T-helper 2 cell (primary cell): ENCODE measurements at regions not wholly inside any gene's neighbourhood (a gene's known extent, or its start where the extent isn't known, plus 50 kb on each side); places are given as distances from the start of the nearest gene placed in this dataset.
A peak's percentile ranks its signal among the peaks of the same experiment; 100 is the strongest.
"Not testable (repeated sequence)": the region's sequence is repeated elsewhere in the genome, so short reads cannot be mapped to it uniquely, and the experiment has no call there.

Experiments
- DNase-seq, 5 experiments: peaks; one replicate each; pipeline versions ENCODE4 v3.0.0 to v3.0.0-alpha.2; 2012 to 2022

DNA sequence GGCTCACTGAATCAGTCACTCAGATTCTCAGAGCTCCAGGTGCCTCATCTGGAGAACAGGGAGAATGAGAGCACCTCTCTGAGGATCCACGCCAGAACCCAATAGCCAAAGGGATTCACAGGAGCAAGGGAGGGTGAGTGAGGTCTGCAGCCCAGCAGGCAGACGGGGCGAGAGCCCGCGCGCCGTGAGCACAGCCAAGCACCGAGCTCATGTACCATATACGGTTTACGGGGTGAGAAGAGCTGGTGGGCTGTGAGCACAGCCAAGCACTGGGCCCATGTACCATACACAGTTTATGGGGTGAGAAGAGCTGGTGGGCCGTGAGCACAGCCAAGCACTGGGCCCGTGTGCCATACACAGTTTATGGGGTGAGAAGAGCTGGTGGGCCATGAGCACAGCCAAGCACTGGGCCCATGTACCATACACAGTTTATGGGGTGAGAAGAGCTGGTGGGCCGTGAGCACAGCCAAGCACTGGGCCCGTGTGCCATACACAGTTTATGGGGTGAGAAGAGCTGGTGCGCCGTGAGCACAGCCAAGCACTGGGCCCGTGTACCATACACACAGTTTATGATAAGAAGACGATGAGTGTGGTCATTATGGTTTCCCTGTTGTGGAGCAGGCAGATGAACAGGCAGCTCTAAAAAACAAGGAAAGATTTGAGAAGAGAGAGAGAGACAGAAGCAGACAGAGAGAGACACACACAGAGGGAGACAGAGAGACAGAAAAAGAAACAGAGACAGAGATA is 125.7 kb upstream of the ANO1 start:
- DNase-seq: not testable (repeated sequence)

DNA sequence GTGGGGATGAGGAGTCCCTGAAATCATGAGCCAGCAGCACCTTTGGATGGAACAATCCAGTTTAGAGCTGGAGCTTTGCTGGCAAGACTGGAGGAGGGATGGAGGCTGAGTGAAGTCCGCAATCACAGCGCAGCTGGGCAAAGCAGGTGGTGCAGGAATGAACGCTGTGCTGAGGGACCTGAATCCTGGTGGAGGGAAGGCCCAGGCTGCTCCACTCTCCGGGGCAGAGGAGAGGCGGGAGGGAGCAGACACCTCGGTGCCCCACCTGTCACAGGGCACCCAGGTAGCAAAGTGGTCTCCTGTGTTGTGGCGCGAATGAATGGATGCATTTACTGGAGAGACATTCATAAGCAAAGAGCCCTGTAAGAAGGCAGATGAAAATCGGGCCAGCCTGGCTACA is 124.8 kb upstream of the ANO1 start:
- DNase-seq: no peak

DNA sequence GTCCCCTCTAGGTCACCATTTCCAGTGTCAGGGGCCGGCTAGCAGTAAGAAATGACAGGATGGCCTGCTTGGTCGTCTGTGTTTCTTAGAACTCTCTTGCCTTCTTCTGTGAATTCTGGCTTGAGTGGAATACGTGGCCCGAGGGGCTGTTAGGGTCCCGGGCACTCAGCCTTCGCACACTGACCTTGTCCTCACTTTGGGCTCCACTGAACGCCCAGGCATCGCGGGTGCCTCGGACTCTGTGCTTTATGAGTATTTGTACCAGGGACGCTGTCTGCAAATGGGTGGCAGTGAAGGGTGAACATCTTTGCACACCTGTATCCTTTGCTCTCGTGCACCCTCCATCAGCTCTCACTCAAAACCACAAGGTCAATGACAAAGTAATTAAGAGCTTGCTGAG is 123.4 kb upstream of the ANO1 start:
- DNase-seq: no peak

DNA sequence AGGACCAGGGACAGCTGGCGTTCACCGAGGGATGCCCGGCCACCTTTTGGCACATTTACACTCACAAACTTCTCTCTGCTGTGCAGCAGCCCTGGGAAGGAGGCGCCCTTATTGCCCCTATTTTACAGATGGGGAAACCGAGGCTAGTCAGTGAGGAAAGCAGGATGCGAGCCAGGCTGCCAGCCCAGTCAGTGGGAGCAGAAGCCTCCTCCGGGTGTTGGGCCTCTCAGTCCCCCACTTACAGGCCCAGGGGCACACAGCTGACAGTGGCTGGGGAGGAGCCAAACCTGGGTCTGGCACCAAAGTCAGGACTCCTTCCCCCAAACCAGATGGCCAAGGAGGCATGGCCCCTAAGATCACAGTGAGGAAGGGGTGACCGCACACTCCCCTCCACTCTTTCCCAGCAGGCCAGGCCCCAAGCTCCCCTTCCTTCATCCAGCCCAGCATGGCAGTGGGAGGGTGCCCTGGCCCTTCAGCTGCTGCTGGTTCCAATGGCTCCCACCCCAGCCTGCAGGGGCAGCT is 121.4 kb upstream of the ANO1 start:
- DNase-seq: no peak

DNA sequence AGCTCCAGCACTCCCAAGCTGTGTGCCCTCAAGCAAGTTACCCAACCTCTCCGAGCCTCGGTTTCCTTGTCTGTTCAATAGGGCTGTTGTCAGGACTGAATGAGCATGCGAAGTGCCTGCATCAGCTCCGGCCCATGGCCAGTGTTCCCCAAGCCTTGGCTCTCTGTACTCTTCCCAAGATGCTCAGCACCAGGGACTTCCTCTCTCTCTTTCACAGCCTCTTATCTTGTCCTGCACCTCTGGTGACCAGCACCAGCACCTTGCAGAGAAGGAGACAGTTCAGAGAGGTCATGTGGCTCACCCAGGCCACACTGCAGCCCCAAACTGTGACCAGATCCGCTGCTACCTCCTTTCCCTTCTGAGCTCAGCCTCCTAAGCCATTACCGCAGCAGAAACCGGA is 120.3 kb upstream of the ANO1 start:
- DNase-seq: no peak

DNA sequence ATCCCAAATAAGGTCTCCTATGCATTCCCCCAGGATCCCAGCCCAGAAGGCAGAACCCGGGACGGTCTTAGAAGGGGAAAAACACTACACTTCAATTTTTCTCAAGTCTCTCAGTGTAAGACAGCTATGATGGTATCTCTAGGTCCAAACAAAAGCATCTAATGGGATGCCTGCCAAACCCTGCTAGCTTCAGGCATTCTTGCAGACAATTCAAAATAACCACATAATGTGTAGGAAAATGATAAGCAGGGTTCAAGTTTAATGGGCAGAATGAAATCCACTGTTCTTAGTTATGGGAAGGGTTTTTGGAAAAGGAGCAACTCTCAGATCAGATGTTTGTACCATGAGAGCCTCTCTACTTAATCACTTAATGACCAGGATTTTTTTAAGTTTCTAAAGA is 119.8 kb upstream of the ANO1 start:
- DNase-seq: no peak

DNA sequence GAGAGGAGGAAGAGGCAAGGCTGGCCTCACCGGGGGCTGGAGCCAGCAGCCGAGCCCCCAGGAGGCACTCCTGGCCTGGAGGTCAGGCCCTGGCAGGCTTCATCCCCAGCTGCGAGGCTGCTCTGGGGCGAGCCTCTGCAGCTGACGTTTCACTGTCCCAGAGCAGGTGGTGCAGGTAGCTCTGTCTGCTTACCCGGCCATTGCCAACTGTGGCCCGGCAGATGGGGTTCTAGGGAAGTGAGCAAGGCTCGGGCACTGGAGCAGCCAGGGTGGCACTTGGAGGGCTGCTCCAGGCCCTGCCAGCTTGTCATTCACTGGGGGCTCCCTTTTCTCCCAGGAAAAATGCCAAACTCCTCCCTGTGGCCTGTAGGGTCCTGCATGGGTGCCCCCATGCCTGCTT is 118.7 kb upstream of the ANO1 start:
- DNase-seq: no peak

DNA sequence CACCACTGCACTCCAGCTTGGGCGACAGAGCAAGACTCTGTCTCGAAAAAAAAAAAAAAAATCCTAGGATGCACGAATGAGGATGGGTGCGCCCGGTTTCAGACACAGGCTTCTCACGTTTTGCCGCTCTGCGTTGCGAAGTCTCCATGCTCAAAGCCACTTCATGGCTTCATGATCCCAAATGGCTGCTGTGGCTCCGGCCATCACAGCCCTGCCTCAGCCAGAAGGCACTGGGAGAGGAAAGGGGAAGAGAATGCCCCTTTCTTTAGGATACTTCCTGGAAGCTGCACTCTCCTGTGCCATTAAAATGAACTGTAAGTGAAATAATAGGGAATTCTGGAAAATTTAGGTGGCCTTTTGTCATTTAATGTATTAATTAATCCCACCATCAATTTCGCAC is 116.4 kb upstream of the ANO1 start:
- no peak for DNase-seq

DNA sequence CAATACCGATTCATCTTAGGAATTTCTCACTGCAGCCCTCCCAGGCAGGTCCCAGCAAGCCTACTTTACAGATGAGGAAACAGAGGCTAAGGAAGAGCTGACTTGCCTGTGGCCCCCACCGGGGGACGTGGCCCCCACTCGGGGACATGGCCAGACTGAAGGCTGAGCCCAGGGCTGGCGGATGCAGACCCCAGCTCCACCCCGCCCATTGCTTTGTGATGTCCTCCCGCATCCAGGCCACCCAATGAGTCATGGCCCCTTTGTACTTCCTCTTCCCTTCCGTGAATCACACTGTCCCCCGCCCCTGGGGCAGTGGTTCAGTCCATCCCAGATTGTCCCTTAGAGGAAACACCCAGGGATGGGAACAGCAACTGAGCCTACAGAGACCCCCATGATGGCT is 116.0 kb upstream of the ANO1 start:
- no peak for DNase-seq

DNA sequence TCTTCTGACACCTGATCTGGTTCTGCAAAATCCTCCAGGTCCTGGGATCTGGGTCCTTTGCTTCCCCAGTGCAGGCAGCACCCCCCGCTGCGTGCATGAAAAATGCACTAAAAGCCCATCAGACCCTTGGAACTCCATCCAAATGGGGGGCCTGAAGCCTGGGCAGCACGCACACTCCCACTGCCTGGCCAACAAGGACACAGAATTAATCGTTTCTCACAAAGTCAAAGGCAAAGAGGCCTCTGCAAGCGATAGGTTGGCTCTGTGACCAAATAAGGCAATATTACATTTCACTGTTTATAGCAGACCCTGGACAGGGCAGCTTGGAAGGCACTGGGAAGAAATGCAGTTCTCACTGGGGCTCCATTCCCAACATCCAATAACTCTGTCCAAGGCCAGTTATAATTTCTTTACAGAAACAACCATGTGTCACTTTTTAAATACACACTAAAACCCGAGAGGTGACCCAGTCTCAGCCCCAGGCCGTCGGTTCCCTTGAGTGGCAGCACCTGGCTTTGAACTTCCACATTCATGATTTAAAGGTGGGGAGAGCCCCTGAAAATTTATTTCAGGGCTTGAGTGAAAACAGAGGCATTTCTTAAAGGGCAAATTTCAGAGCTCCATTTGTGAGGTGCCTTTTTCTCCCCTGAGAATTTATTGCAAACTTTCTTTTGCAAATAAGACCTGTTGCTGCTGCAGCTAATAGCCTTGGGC is 114.4 kb upstream of the ANO1 start:
- DNase-seq: no peak

DNA sequence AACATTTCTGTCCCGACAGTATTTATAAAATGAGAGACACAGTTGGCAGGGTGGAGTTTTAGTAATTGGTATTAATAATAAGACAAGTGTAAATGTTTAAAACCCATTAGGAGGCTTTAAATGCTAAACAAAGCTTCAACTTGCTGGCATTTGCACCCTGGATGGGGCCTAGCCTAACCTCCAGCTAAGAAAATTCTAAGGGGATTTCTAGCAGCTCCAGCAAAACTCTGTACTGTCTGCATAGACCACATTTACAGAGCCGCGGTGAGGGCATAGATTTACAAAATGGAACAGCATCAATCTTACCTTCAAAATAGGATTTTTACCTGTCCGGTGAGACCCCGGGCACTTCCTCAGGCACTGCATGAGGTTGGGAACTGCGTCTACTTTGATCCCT is 113.9 kb upstream of the ANO1 start:
- no peak for DNase-seq

DNA sequence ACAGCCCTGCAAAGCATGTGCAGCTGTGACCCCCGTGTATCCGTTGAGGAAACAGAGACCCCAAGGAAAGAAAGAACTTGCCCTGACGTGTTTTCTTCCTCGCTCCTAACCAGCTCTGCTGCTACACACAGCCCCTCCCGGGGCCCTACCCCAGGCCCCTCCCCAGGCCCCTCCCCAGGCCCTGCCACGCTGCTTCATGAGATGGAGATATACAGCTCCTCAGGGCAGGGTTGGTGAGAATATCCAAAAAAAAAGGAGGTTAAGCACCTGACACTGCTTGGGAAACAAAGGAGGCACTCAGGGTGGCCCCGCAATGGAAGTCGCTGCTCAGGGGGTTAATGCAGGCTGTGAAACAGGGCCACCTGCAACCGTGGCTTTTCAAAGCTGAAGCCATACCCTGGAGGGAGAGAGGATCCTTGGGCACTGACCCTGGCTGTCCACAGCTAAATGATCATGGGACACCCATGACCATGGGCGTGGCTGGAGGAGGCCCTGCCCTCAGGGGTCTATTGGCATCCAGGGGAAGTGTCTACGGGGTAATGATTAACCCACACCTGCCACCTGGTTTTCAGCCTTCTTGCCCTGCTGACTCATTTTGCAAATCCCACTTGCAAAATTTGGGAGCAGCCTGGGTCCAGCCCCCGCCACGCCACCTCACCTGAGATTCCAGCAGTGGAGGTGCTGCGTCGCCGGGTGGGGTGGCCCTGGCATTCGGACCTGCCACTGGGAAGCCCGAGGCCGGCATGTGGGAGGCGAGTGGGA is 112.1 kb upstream of the ANO1 start:
- no peak for DNase-seq

DNA sequence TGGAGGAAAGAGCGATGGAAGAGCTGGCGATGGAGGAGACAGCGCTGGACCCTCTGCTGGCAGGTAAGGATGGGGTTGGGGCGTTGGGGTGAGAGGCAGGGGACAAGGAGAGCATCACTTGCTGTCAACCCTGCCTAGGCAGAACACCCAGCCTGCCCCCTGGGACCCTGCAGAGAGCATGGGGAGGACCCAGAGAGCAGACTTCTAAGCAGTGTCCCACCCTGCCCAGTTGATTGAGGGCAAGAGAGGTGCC is 111.6 kb upstream of the ANO1 start:
- DNase-seq: no peak

DNA sequence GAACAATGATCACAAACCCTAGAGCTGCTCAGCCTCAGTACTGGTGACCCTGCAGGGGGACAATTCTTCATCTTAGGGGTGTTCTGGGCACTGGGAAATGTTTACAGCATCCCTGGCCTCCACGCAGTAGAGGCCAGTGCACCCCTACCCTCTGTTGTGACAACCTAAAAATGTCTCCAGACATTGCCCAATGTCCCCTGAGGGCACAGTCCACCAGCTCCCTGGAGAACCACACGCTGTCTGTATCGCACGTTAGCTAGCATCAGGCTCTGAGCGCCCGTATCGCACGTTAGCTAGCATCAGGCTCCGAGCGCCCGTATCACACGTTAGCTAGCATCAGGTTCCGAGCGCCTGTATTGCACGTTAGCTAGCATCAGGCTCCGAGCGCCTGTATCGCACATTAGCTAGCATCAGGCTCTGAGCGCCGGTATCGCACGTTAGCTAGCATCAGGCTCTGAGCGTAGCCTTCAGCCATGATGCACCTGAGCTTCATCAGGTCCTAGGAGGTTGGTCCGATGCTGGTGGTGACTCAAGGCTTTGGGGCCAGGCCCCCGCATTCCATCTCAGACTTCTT is 111.1 kb upstream of the ANO1 start:
- no peak for DNase-seq

DNA sequence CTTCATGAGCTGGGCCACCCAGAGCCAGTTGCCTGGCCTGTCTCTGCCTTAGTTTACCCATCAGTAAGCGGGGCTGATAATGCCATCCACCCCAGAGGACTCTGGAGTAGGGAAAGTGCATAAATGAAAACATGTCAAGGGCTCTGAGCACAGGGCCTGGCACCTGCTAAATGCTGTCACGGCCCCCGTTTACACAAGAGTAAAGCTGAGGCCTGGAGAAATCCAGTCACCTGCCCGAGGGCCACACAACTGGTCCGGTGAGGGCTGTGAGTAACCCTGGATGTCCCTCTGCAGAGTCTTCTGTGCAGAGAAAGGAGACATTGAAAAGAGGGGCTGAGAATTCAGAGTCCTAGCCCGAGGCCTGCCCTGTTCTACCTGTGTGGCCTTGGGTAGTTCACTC is 110.6 kb upstream of the ANO1 start:
- no peak for DNase-seq

DNA sequence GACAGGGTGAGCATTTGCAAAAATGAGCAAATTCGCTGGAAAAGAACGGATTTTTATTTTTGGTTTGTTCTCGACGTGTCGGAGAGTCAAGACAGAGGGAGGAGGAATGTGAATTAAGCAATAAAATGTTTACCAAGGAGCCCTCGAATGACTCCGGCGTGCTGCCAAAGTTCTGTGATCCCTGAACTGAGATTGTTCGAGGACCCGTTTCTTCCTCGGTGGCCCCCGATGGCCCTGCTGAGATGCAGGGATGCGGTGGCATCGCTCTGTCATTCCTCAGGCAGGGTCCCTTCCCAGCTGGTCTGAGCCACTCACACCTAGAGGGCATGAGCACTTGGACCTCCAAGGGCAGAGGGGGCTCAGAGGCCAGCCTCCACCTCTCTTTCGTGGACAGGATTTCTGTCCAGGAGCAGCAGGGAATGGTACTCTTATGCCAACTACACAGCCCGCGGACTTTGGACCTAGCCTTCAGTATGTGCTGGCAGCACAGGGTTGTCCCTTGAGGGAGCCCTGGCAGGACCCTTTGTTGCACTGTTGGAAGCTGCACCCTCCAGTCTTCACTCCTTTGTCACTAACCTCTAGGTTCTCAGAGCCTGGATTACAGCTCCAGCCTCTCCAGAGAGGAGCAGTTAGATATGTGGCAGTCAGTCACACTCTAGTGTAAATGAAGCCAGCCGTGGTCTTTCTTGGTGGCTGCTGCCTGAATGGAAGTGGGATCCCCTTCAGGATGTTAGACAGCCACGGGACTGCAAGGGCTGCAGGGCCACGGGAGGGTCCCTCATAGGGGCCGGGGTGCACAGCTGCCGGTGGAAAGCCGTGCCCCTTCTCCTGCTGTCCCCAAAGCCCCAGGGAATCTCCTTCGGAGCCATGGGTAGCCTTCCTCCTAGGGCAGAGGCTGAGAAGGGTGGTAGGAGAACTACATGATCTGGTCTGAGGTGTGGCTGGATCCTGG is 109.4 kb upstream of the ANO1 start:
- no peak for DNase-seq

DNA sequence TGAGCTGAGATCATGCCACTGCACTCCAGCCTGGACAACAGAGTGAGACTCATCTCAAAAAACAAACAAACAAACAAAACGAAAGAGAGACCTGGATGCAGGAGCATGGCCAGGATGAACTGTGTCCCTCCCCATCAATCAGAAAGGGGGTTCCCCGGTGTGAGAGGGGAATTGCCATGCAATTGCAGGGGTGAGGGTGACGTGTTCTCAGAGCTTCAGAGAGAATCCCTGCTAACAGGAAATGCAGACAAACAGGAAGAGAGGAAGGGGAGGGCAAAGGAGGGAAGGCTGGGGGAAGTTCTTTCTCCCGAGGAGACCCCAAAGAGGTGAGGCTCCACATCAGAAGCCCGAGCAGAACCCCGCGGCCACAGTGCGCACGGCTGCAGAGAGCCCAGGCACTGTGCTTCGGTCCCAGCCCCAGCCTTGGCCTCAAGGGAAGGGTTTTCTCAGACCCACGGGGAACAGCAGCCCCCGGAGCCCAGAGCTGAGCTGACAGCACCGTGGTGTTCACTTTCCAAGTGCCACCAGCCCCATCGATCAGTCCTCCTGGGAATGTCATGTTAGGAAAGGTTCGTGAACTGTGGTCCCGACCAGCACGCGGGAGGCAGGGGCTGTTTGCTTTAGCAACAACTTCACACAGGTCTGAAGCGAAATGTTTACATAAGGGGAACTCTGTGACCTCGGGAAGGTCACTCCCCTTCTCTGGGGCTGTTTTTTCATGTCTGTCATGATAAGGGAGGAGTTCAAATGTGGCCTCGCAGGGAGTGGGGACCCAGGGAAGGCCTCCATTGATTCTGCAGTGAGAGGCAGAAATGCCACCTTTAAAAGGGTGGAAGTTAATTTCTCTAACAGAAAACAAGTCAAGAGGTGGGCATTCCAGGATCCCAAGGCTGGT is 108.0 kb upstream of the ANO1 start:
- DNase-seq: no peak

DNA sequence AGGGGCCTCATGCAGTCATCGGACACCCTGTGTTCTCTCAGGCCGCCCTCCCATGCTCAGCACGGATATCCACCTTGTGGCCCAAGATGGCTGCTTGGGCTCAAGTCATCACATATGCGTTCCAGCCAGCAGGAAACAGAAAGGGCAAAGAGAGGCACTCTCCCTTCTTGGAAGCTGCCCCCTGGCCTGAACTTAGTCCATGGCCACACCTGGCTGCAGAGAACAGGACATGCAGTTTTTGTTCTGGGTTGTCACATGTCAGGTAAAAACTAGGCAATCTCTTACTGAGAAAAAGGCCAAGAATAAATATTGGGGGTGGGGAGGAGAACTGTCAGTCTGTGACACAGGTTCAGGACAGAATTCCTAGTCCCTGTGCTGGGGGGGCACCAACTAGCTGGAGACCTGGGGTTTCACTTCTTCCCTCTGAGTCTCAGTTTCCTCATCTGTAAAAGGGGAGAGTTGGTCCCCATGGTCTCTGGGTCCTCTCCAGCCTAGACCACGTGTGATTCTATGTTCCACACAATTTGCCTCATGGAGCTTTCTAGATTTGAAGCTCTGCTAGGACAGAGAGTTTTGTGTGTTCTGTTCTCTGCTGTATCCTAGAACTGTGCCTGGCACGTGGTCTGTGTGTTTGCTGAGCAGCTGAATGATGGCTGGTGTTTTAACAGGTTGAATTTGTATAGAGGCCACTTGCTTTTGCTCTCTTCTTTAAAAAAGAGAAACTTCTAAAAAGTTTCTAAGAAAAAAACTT is 107.2 kb upstream of the ANO1 start:
- no peak for DNase-seq

DNA sequence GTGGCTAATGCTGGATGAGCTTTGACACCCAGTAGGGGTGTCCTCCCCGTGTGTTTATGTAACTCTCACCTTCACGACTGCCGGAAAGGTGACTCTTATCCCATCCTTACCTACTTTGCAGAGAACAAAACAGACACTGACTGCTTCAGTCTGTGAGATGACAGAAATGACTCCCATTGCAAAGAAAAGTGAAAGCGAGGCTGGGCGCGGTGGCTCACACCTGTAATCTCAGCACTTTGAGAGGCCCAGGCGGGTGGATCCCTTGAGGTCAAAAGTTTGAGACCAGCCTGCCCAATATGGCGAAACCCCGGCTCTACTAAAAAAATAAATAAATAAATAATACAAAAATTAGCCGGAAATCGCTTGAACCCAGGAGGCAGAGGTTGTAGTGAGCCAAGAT is 106.4 kb upstream of the ANO1 start:
- peak in 1 of 5 experiments; percentile 7 for DNase-seq

DNA sequence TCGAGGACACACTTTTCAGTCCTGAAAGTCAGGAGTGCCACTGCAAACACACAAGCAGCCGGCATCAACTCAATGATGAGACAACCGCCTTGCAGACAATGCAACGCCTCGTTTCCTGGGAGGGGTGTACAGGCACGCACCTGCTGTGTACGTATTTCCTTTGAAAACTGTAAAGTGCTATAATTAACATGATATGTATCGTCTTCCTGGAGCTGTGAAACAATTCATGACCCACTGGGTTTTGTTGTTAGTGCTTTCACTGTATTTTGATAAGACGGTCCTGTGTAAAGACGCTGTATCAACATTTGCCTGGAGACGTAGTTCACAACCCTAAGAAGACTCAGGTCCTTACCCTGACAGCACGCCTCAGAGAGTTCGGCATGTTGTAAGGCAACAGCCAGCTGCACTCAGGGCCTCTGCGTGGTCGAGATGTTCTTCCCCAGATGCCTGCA is 105.7 kb upstream of the ANO1 start:
- peak in 1 of 5 experiments; percentile 64 for DNase-seq
